Neuronal stem cell (in vitro differentiated cells): ENCODE measurements at regions not wholly inside any gene's neighbourhood (a gene's known extent, or its start where the extent isn't known, plus 50 kb on each side); places are given as distances from the start of the nearest gene placed in this dataset.

Source experiments
- DNase-seq: peaks from one replicate; pipeline ENCODE4 v3.0.0-alpha.2; 2013; ENCODE audit warnings: low spot score
- H2AFZ ChIP-seq: one replicate; pipeline ENCODE4 v1.6.1; 2013; ENCODE audit warnings: mild to moderate bottlenecking, low read length, inconsistent platforms
- H2AK5ac ChIP-seq: 2 replicates; pipeline ENCODE4 v1.6.1; 2013; ENCODE audit warnings: low read depth, mild to moderate bottlenecking, inconsistent platforms, low read length, moderate library complexity, mixed read lengths
- H2BK120ac ChIP-seq: 2 replicates; pipeline ENCODE4 v1.6.1; 2013; ENCODE audit warnings: low read depth, mild to moderate bottlenecking, inconsistent platforms, low read length, moderate library complexity, mixed read lengths
- H2BK12ac ChIP-seq: one replicate; pipeline ENCODE4 v1.6.1; 2013; ENCODE audit warnings: low read length, inconsistent platforms
- H2BK15ac ChIP-seq: 2 replicates; pipeline ENCODE4 v1.6.1; 2013; ENCODE audit warnings: mild to moderate bottlenecking, low read length, inconsistent platforms, mixed read lengths
- H2BK5ac ChIP-seq: one replicate; pipeline ENCODE4 v1.6.1; 2013; ENCODE audit warnings: inconsistent platforms, mild to moderate bottlenecking, low read length, moderate library complexity
- H3K14ac ChIP-seq: one replicate; pipeline ENCODE4 v1.6.1; 2013; ENCODE audit warnings: low read length, inconsistent platforms
- H3K18ac ChIP-seq: 2 replicates; pipeline ENCODE4 v1.6.1; 2013; ENCODE audit warnings: low read length, inconsistent platforms
- H3K23ac ChIP-seq: 2 replicates; pipeline ENCODE4 v1.6.1; 2013; ENCODE audit warnings: low read depth, mild to moderate bottlenecking, mixed read lengths, low read length, inconsistent platforms; ENCODE audit not compliant: poor library complexity
- H3K27ac ChIP-seq: replicated peaks from 3 replicates; pipeline ENCODE4 v1.5.1; 2013; ENCODE audit warnings: low read length, inconsistent platforms
- H3K27me3 ChIP-seq, 3 experiments: 2 replicates each; pipeline ENCODE4 v1.6.1; 2013; ENCODE audit warnings: low read length in 3 of 3, mild to moderate bottlenecking in 2 of 3, inconsistent platforms in 1 of 3, low read depth in 1 of 3, mixed read lengths in 1 of 3, moderate library complexity in 1 of 3; ENCODE audit not compliant: control insufficient read depth in 3 of 3, insufficient read depth in 3 of 3
- H3K36me3 ChIP-seq, 2 donors: replicated peaks in 1 of 2; 2 replicates each; pipeline ENCODE4 v1.6.1; 2013; ENCODE audit warnings: low read length in 2 of 2; ENCODE audit not compliant: control insufficient read depth in 2 of 2, insufficient read depth in 2 of 2
- H3K4ac ChIP-seq: 2 replicates; pipeline ENCODE4 v1.6.1; 2013; ENCODE audit warnings: inconsistent platforms, mild to moderate bottlenecking, low read length, moderate library complexity
- H3K4me1 ChIP-seq, 2 donors: 1 replicate in 1 of 2; 2 replicates in 1 of 2; pipeline ENCODE4 v1.6.1; 2013; ENCODE audit warnings: low read length in 2 of 2, low read depth in 1 of 2; ENCODE audit not compliant: control insufficient read depth in 2 of 2, insufficient read depth in 1 of 2
- H3K4me2 ChIP-seq: one replicate; pipeline ENCODE4 v1.6.1; 2013; ENCODE audit warnings: mild to moderate bottlenecking, low read length, inconsistent platforms; ENCODE audit not compliant: insufficient read depth, poor library complexity, severe bottlenecking
- H3K4me3 ChIP-seq, 2 donors: 2 replicates each; pipeline ENCODE4 v1.5.1; 2013; ENCODE audit warnings: low read length in 2 of 2, mild to moderate bottlenecking in 2 of 2, inconsistent platforms in 1 of 2, moderate library complexity in 1 of 2
- H3K79me1 ChIP-seq: one replicate; pipeline ENCODE4 v1.6.1; 2013; ENCODE audit warnings: low read depth, mild to moderate bottlenecking, inconsistent platforms, low read length, moderate library complexity
- H3K9ac ChIP-seq: one replicate; pipeline ENCODE4 v1.6.1; 2013; ENCODE audit warnings: mild to moderate bottlenecking, low read depth, low read length, inconsistent platforms; ENCODE audit not compliant: poor library complexity
- H3K9me3 ChIP-seq, 2 donors: replicated peaks in 1 of 2; 2 replicates each; pipeline versions ENCODE3 to v1.6.1; 2013; ENCODE audit warnings: low read length in 2 of 2, mild to moderate bottlenecking in 2 of 2, inconsistent platforms in 1 of 2, low read depth in 1 of 2, mixed read lengths in 1 of 2, moderate library complexity in 1 of 2; ENCODE audit not compliant: control insufficient read depth in 2 of 2, insufficient read depth in 1 of 2
- H4K8ac ChIP-seq: one replicate; pipeline ENCODE4 v1.6.1; 2013; ENCODE audit warnings: low read depth, mild to moderate bottlenecking, inconsistent platforms, low read length, moderate library complexity
- H4K91ac ChIP-seq: one replicate; pipeline ENCODE4 v1.6.1; 2013; ENCODE audit warnings: low read length, low read depth, mild to moderate bottlenecking, inconsistent platforms; ENCODE audit not compliant: poor library complexity
- WGBS, 2 donors: extraction: QIAGEN DNeasy Blood & Tissue Kit; methylation state at CpG; one replicate each; pipeline ENCODE4 v1.1.7; 2013; ENCODE audit warnings: missing lambda C conversion rate in 2 of 2, mixed read lengths in 1 of 2; ENCODE audit not compliant: insufficient read length in 2 of 2, insufficient replicate concordance in 1 of 2; ENCODE audit errors: extremely low coverage in 2 of 2; 5-methylcytosine and 5-hydroxymethylcytosine counted together

GRCh38 chr12:124401704-124402221, 106.9 kb downstream of the RFLNA start:
- no CpG with 5 or more reads among the region's 15 CpGs for WGBS, 2 donors
- Histone ChIP-seq H3K27ac (no peak overlapping the region), H3K27me3 (no peaks in the 10 kb centered on the region), H3K4me3 (no peak overlapping the region), H3K23ac (no peak overlapping the region), H3K4me2 (no peak overlapping the region), H2BK120ac (no peak overlapping the region), H3K18ac (peak overlapping the region; percentile 69), H3K9me3 (no peaks in the 10 kb centered on the region), H3K4ac (no peak overlapping the region), H4K91ac (no peak overlapping the region), H2AFZ (no peak overlapping the region), H2BK5ac (no peak overlapping the region), H3K4me1 (peaks cover 4 to 14% of the 10 kb centered on the region in 2 donors), H2AK5ac (peak overlapping the region; percentile 3), H3K14ac (no peak overlapping the region), H4K8ac (no peak overlapping the region), H2BK15ac (no peak overlapping the region), H3K79me1 (peaks cover 2% of the 10 kb centered on the region), H3K9ac (no peak overlapping the region), H3K36me3 (peaks cover 18 to 41% of the 10 kb centered on the region in 2 donors), H2BK12ac (no peak overlapping the region)
- DNase-seq: no peak

GRCh38 chr12:124400124-124400523, 105.2 kb downstream of the RFLNA start:
- H3K27me3 ChIP-seq: no peaks in the 10 kb centered on the region
- no peak overlapping the region for H3K27ac ChIP-seq
- H2BK120ac ChIP-seq: no peak overlapping the region
- no peak overlapping the region for H2BK5ac ChIP-seq
- H4K91ac ChIP-seq: no peak overlapping the region
- no peak overlapping the region for H3K9ac ChIP-seq
- H2AK5ac ChIP-seq: no peak overlapping the region
- no peak for DNase-seq
- H3K4me2 ChIP-seq: no peak overlapping the region
- H3K9me3 ChIP-seq: no peaks in the 10 kb centered on the region
- peaks cover 20 to 53% of the 10 kb centered on the region in 2 donors for H3K36me3 ChIP-seq
- peaks cover 1% of the 10 kb centered on the region for H3K79me1 ChIP-seq
- no CpG with 5 or more reads among the region's 10 CpGs for WGBS, 2 donors
- H4K8ac ChIP-seq: no peak overlapping the region
- no peak overlapping the region for H3K23ac ChIP-seq
- peaks cover 4 to 15% of the 10 kb centered on the region in 2 donors for H3K4me1 ChIP-seq
- peak overlapping the region; percentile 40 for H3K18ac ChIP-seq
- no peak overlapping the region for H2BK15ac ChIP-seq
- H2BK12ac ChIP-seq: no peak overlapping the region
- no peak overlapping the region for H3K14ac ChIP-seq
- no peak overlapping the region for H2AFZ ChIP-seq
- no peak overlapping the region for H3K4ac ChIP-seq
- no peak overlapping the region for H3K4me3 ChIP-seq

- H3K4me1 ChIP-seq: peaks cover 4 to 14% of the 10 kb centered on the region in 2 donors
Measured at GRCh38 chr12:124399622-124400021, 104.7 kb downstream of the RFLNA start.

GRCh38 chr12:124398578-124399227, 103.8 kb downstream of the RFLNA start:
- H2BK12ac ChIP-seq: no peak overlapping the region
- peaks cover 23 to 67% of the 10 kb centered on the region in 2 donors for H3K36me3 ChIP-seq
- no peaks in the 10 kb centered on the region for H3K9me3 ChIP-seq
- H3K23ac ChIP-seq: no peak overlapping the region
- H2BK15ac ChIP-seq: no peak overlapping the region
- no peak overlapping the region for H3K4me2 ChIP-seq
- H3K4me3 ChIP-seq: no peak overlapping the region
- no peak overlapping the region for H4K8ac ChIP-seq
- no CpG with 5 or more reads among the region's 15 CpGs for WGBS, 2 donors
- H3K4me1 ChIP-seq: peaks cover 4 to 14% of the 10 kb centered on the region in 2 donors
- H3K18ac ChIP-seq: peak overlapping the region; percentile 23
- H2AK5ac ChIP-seq: peak overlapping the region; percentile 38
- no peaks in the 10 kb centered on the region for H3K79me1 ChIP-seq
- H4K91ac ChIP-seq: no peak overlapping the region
- H2BK5ac ChIP-seq: no peak overlapping the region
- H3K27me3 ChIP-seq: no peaks in the 10 kb centered on the region
- no peak overlapping the region for H2BK120ac ChIP-seq
- H3K27ac ChIP-seq: no peak overlapping the region
- H3K9ac ChIP-seq: no peak overlapping the region
- DNase-seq: no peak
- H3K14ac ChIP-seq: no peak overlapping the region
- H3K4ac ChIP-seq: no peak overlapping the region
- H2AFZ ChIP-seq: no peak overlapping the region

More at GRCh38 chr12:124399622-124400021, 104.7 kb downstream of the RFLNA start:
- H3K4me3 ChIP-seq: no peak overlapping the region
- WGBS, 2 donors: no CpG with 5 or more reads among the region's 11 CpGs
- H2BK5ac ChIP-seq: no peak overlapping the region
- no peak overlapping the region for H3K14ac ChIP-seq
- no peak overlapping the region for H2BK12ac ChIP-seq
- no peaks in the 10 kb centered on the region for H3K9me3 ChIP-seq
- H3K36me3 ChIP-seq: peaks cover 20 to 58% of the 10 kb centered on the region in 2 donors
- H3K79me1 ChIP-seq: no peaks in the 10 kb centered on the region
- H3K23ac ChIP-seq: no peak overlapping the region
- H3K27ac ChIP-seq: no peak overlapping the region
- H4K8ac ChIP-seq: no peak overlapping the region
- no peak overlapping the region for H2AK5ac ChIP-seq
- no peak overlapping the region for H3K18ac ChIP-seq
- no peak overlapping the region for H3K4ac ChIP-seq
- no peak overlapping the region for H2AFZ ChIP-seq
- no peaks in the 10 kb centered on the region for H3K27me3 ChIP-seq
- peak; percentile 36 for DNase-seq
- H2BK15ac ChIP-seq: no peak overlapping the region
- no peak overlapping the region for H3K4me2 ChIP-seq
- no peak overlapping the region for H3K9ac ChIP-seq
- no peak overlapping the region for H2BK120ac ChIP-seq
- no peak overlapping the region for H4K91ac ChIP-seq
